ENCODE measurements at regions not wholly inside any gene's neighbourhood (a gene's known extent, or its start where the extent isn't known, plus 50 kb on each side); places are given as distances from the start of the nearest gene placed in this dataset.
"Not testable (repeated sequence)": the region's sequence is repeated elsewhere in the genome, so short reads cannot be mapped to it uniquely, and the experiment has no call there.

DNA sequence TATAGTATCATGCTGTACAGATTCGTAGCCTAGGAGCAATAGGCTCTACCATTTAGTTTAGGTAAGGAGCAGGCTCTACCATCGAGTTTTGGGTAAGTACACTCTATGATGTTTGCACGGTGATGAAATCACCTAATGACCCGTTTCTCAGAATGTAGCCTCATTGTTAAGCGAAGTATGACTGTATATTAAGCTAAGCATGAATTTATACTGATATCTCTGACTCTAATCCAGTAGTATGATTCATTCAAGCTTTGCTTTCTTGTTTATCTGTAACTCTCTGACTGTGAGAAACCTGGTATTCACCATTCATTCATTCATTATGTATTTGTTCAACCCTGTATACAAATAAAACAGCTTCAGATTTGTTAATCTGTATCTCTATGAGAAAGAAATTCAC is 283.9 kb upstream of the PRICKLE1 start:
- H3K4me3 ChIP-seq (ENCODE audit: low read length), result no peak overlapping the region
- no peak for DNase-seq
- H3K27me3 ChIP-seq (ENCODE audit: control insufficient read depth, insufficient read depth, low read length), result no peaks in the 10 kb centered on the region
- no peaks in the 10 kb centered on the region for H3K36me3 ChIP-seq (ENCODE audit: control insufficient read depth, insufficient read depth, low read length)
- H3K4me1 ChIP-seq (ENCODE audit: control insufficient read depth, insufficient read depth, low read length), result no peaks in the 10 kb centered on the region
- no peak overlapping the region for H3K27ac ChIP-seq (ENCODE audit: low read length)
- WGBS (ENCODE audit: insufficient coverage, low lambda C conversion rate), result 100% methylated on average over 2 of the region's 5 CpGs
- no peaks in the 10 kb centered on the region for H3K9me3 ChIP-seq (ENCODE audit: control insufficient read depth, low read depth, low read length)

DNA sequence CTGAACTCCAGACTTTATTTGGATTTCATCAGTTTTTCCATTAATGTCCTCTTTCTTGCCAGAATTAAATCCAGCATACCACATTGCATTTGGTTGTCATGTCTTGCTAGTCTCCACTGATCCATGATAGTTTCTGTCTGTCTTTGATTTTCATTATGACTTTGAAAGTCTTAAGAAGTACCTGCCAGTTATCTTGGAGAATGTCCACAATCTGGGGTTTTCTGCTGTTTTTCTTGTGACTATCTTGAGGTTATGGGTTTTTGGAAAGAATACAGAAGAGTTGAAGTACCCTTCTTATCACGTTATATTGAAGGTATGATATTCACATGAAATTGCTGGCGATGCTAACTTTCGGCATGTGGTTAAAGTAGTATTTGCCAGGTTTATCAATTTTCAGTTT is 282.3 kb upstream of the PRICKLE1 start:
- Histone ChIP-seq H3K9me3 (ENCODE audit: control insufficient read depth, low read depth, low read length) (no peaks in the 10 kb centered on the region), H3K36me3 (ENCODE audit: control insufficient read depth, insufficient read depth, low read length) (no peaks in the 10 kb centered on the region), H3K4me1 (ENCODE audit: control insufficient read depth, insufficient read depth, low read length) (no peaks in the 10 kb centered on the region), H3K4me3 (ENCODE audit: low read length) (no peak overlapping the region), H3K27me3 (ENCODE audit: control insufficient read depth, insufficient read depth, low read length) (no peaks in the 10 kb centered on the region), H3K27ac (ENCODE audit: low read length) (no peak overlapping the region)
- WGBS (ENCODE audit: insufficient coverage, low lambda C conversion rate), result 92% methylated on average over 2 of the region's 3 CpGs
- no peak for DNase-seq

DNA sequence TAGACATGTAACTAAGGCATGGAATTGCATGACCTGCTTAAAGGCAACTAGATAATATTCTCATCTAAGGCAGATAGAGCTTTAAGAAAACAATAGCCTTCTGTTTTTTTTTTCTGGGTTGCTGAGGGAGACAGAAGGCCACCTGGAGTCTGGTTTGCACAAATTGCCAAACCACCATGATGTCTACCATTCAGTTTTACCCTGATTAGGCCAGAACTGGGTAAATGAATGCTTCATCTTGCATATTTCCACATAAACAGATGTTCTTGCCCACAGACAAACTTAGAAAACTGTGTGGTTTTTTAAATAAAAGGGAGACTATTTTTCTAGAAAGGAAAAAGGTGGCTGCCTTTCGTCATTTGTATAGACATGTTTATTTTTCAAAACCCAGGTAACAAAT is 278.7 kb upstream of the PRICKLE1 start:
- no peak overlapping the region for H3K27ac ChIP-seq (ENCODE audit: low read length)
- DNase-seq, result no peak
- H3K9me3 ChIP-seq (ENCODE audit: control insufficient read depth, low read depth, low read length), result no peaks in the 10 kb centered on the region
- H3K4me1 ChIP-seq (ENCODE audit: control insufficient read depth, insufficient read depth, low read length), result no peaks in the 10 kb centered on the region
- H3K4me3 ChIP-seq (ENCODE audit: low read length), result no peak overlapping the region
- H3K36me3 ChIP-seq (ENCODE audit: control insufficient read depth, insufficient read depth, low read length), result no peaks in the 10 kb centered on the region
- no peaks in the 10 kb centered on the region for H3K27me3 ChIP-seq (ENCODE audit: control insufficient read depth, insufficient read depth, low read length)
- no CpG with 5 or more reads among the region's 1 CpG for WGBS (ENCODE audit: insufficient coverage, low lambda C conversion rate)

DNA sequence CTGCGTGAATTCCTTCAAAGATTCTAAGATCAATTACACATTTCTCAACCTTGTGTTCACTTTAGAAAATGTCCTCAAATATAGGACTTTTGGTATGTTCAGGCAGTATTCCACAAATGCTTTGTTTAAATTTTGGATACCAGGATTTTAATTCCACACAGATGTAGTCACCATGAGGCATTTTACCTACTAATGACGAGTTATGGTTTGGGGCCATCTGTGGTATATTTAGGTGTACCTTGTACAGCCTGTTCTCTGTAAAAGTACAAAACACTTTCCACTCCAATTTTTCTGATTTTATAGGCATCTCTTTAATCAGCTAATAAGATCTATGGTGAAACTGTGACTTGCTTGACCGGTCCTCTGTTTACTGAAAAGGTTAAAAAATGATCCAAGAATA is 275.7 kb upstream of the PRICKLE1 start:
- H3K4me1 ChIP-seq (ENCODE audit: control insufficient read depth, insufficient read depth, low read length), result no peaks in the 10 kb centered on the region
- WGBS (ENCODE audit: insufficient coverage, low lambda C conversion rate), result 100% methylated on average over 1 of the region's 3 CpGs
- H3K9me3 ChIP-seq (ENCODE audit: control insufficient read depth, low read depth, low read length), result no peaks in the 10 kb centered on the region
- H3K4me3 ChIP-seq (ENCODE audit: low read length), result no peak overlapping the region
- no peak overlapping the region for H3K27ac ChIP-seq (ENCODE audit: low read length)
- H3K36me3 ChIP-seq (ENCODE audit: control insufficient read depth, insufficient read depth, low read length), result no peaks in the 10 kb centered on the region
- H3K27me3 ChIP-seq (ENCODE audit: control insufficient read depth, insufficient read depth, low read length), result no peaks in the 10 kb centered on the region
- DNase-seq, result no peak

DNA sequence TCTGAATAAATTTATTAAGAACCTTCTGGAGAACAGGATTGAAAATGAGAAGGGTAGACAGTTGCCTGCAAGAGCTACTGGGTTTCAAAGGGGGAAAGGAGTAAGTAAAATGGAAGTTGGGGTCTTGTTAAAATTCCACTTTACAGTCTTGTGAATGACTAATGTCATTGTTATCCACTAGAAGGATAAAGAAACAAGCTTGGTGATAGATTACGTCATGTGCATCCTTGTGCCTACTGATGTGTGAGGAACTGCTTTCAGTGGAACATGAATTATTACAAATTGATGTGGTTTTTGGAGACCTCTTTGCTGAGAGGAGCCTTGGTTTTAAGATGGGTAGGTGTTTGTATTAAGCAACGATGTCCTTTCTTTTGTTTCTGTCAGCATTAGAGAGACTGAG is 272.5 kb upstream of the PRICKLE1 start:
- no peaks in the 10 kb centered on the region for H3K4me1 ChIP-seq (ENCODE audit: control insufficient read depth, insufficient read depth, low read length)
- H3K4me3 ChIP-seq (ENCODE audit: low read length), result no peak overlapping the region
- DNase-seq, result no peak
- no peaks in the 10 kb centered on the region for H3K36me3 ChIP-seq (ENCODE audit: control insufficient read depth, insufficient read depth, low read length)
- no peaks in the 10 kb centered on the region for H3K9me3 ChIP-seq (ENCODE audit: control insufficient read depth, low read depth, low read length)
- H3K27ac ChIP-seq (ENCODE audit: low read length), result no peak overlapping the region
- WGBS (ENCODE audit: insufficient coverage, low lambda C conversion rate), result 73% methylated on average over 2 of the region's 2 CpGs
- H3K27me3 ChIP-seq (ENCODE audit: control insufficient read depth, insufficient read depth, low read length), result no peaks in the 10 kb centered on the region

DNA sequence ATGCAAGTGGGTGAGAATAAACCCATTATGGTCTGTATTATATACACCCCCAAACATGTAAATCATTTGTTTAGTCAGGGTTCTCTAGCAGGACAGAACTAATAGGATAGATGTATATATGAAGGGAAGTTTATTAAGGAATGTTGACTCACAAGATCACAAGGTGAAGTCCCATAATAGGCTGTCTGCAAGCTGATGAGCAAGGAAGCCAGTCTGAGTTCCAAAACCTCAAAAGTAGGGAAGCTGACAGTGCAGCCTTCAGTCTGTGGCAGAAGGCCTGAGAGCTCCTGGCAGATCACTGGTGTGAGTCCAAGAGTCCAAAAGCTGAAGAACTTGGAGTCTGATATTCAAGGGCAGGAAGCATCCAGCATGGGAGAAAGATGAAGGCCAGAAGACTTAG is 270.8 kb upstream of the PRICKLE1 start:
- H3K36me3 ChIP-seq (ENCODE audit: control insufficient read depth, insufficient read depth, low read length); DNase-seq; H3K4me3 ChIP-seq (ENCODE audit: low read length); H3K27ac ChIP-seq (ENCODE audit: low read length); H3K4me1 ChIP-seq (ENCODE audit: control insufficient read depth, insufficient read depth, low read length); H3K27me3 ChIP-seq (ENCODE audit: control insufficient read depth, insufficient read depth, low read length); H3K9me3 ChIP-seq (ENCODE audit: control insufficient read depth, low read depth, low read length): not testable (repeated sequence)

DNA sequence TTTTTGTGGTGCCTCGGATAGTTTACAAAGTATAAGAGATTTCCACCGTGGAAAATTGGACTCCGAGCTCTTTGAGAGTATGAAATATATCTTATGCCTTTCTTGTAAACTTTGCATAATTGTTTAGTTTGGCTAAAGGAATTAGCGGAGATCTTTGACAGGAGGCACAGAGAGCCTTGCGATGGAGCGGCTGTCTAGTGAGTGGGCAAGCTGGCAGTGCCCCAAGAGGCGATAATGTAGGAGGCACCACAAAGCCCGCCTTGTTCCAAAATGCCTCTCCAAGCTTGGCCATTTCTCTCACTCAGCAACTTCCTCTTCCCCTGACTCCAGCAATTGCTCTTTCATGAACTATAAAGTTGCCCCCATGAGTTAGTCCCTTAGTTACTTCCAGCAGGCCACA is 270.1 kb upstream of the PRICKLE1 start:
- WGBS (ENCODE audit: insufficient coverage, low lambda C conversion rate), result 94% methylated on average over 3 of the region's 8 CpGs
- no peak overlapping the region for H3K4me3 ChIP-seq (ENCODE audit: low read length)

DNA sequence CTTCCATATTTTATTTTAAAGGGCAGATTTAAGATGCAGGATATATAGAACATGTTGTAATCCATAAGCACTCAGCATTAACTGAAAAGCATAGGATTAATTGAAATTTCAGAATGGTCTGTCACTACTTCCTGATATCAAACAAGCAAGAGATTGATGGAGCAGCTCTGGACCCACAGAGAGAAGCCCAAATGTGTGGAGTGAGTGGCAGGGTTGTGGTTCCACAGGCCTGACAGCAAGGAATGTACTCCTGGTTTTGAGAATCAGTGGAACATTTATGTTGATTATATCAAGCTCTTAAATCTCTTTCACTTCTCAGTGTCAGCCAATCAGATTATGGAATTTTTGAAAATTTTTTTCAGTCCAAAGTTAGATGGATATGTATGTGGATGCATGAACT is 267.6 kb upstream of the PRICKLE1 start:
- H3K4me3 ChIP-seq (ENCODE audit: low read length), result no peak overlapping the region
- no peak overlapping the region for H3K27ac ChIP-seq (ENCODE audit: low read length)
- H3K4me1 ChIP-seq (ENCODE audit: control insufficient read depth, insufficient read depth, low read length), result no peaks in the 10 kb centered on the region
- DNase-seq, result no peak
- no peaks in the 10 kb centered on the region for H3K9me3 ChIP-seq (ENCODE audit: control insufficient read depth, low read depth, low read length)
- H3K27me3 ChIP-seq (ENCODE audit: control insufficient read depth, insufficient read depth, low read length), result no peaks in the 10 kb centered on the region
- no peaks in the 10 kb centered on the region for H3K36me3 ChIP-seq (ENCODE audit: control insufficient read depth, insufficient read depth, low read length)

More for the DNA sequence above, 270.1 kb upstream of the PRICKLE1 start:
- Histone ChIP-seq H3K9me3 (ENCODE audit: control insufficient read depth, low read depth, low read length) (no peaks in the 10 kb centered on the region), H3K27me3 (ENCODE audit: control insufficient read depth, insufficient read depth, low read length) (no peaks in the 10 kb centered on the region), H3K36me3 (ENCODE audit: control insufficient read depth, insufficient read depth, low read length) (no peaks in the 10 kb centered on the region), H3K4me1 (ENCODE audit: control insufficient read depth, insufficient read depth, low read length) (no peaks in the 10 kb centered on the region), H3K27ac (ENCODE audit: low read length) (no peak overlapping the region)
- DNase-seq, result no peak

DNA sequence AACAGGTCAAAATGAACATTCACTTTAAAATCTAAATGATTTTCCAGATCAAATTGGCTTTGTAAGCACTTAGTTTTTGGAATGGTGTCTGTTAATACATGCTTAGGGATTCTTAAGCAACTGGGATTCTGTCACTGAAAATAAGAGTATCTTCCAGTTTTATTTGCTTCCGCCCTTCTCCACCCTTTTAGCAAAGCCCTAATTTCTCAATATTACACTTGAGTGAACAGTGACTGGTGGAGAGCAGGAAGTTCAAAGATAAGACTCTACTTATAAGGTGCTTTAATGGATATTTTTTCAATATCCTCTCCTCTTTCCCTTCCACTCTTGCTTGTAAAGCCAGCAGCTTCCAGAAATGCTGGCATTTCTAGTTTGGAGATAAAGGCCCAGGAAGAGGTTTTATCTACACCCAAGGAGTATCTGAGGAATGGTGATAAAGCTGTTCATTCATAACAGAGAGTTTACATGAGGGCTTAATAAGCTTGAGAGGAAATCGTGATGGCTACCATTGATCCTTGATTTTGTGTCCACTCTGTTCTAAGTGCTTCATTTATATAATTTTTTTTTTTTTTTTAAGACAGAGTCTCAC is 265.9 kb upstream of the PRICKLE1 start:
- Histone ChIP-seq H3K27ac (ENCODE audit: low read length) (no peak overlapping the region), H3K36me3 (ENCODE audit: control insufficient read depth, insufficient read depth, low read length) (no peaks in the 10 kb centered on the region), H3K4me3 (ENCODE audit: low read length) (no peak overlapping the region), H3K27me3 (ENCODE audit: control insufficient read depth, insufficient read depth, low read length) (no peaks in the 10 kb centered on the region), H3K4me1 (ENCODE audit: control insufficient read depth, insufficient read depth, low read length) (no peaks in the 10 kb centered on the region), H3K9me3 (ENCODE audit: control insufficient read depth, low read depth, low read length) (no peaks in the 10 kb centered on the region)
- no peak for DNase-seq
- WGBS (ENCODE audit: insufficient coverage, low lambda C conversion rate), result 100% methylated on average over 1 of the region's 2 CpGs

DNA sequence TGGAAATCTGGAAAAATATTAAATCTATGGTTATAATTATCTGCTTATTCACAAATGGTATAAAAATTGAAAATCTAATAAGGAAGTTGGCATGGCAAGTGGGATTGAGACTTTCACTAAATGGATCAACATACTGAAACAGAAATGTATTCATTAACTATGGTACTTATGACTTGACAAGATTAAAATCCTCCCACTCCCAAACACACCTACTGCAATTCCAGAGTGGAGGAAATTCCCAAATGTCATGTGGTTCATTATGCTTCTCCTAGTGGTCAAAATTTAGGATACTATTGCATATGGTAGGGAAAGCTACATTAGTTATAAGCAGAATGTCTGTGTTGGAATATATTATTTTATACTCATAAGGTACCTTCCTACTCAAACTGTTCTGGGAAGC is 265.3 kb upstream of the PRICKLE1 start:
- Histone ChIP-seq H3K4me3 (ENCODE audit: low read length) (no peak overlapping the region), H3K4me1 (ENCODE audit: control insufficient read depth, insufficient read depth, low read length) (no peaks in the 10 kb centered on the region), H3K27me3 (ENCODE audit: control insufficient read depth, insufficient read depth, low read length) (no peaks in the 10 kb centered on the region), H3K36me3 (ENCODE audit: control insufficient read depth, insufficient read depth, low read length) (no peaks in the 10 kb centered on the region), H3K9me3 (ENCODE audit: control insufficient read depth, low read depth, low read length) (no peaks in the 10 kb centered on the region), H3K27ac (ENCODE audit: low read length) (no peak overlapping the region)
- DNase-seq, result no peak

DNA sequence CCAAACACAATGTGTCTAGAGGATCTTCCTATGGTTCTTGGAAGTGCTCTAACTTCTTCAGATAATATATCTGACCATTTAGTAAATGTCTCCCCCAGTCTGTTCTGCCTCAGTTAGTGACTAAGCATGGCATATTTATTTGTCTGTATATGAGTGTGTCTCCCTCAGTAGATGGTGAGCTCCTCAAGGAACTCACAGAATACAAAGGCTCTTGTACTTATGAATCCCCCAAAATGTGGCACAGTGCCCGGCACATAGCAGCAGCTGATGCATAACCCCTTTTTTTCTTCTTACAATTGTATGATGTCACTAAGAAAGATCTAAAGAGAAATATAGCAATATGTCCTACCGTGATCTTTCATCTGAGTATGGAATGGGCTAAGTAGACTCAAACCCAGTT is 264.7 kb upstream of the PRICKLE1 start:
- WGBS (ENCODE audit: insufficient coverage, low lambda C conversion rate), result no CpG with 5 or more reads among the region's 2 CpGs
- no peak overlapping the region for H3K27ac ChIP-seq (ENCODE audit: low read length)
- no peaks in the 10 kb centered on the region for H3K27me3 ChIP-seq (ENCODE audit: control insufficient read depth, insufficient read depth, low read length)
- no peaks in the 10 kb centered on the region for H3K4me1 ChIP-seq (ENCODE audit: control insufficient read depth, insufficient read depth, low read length)
- H3K4me3 ChIP-seq (ENCODE audit: low read length), result no peak overlapping the region
- no peak for DNase-seq
- no peaks in the 10 kb centered on the region for H3K9me3 ChIP-seq (ENCODE audit: control insufficient read depth, low read depth, low read length)
- no peaks in the 10 kb centered on the region for H3K36me3 ChIP-seq (ENCODE audit: control insufficient read depth, insufficient read depth, low read length)

All from large intestine (tissue), 3 donors.